ENCODE measurements at regions not wholly inside any gene's neighbourhood (a gene's known extent, or its start where the extent isn't known, plus 50 kb on each side); places are given as distances from the start of the nearest gene placed in this dataset.
"Not testable (repeated sequence)": the region's sequence is repeated elsewhere in the genome, so short reads cannot be mapped to it uniquely, and the experiment has no call there.

- DNase-seq (ENCODE audit: extremely low read depth, low read depth) = no peak
- H3K4me3 ChIP-seq (replicated peaks; ENCODE audit: low read depth, low read length) = no peak overlapping the region
- no peak for TF ChIP-seq CTCF (IDR thresholded peaks at IDR 0.05; ENCODE audit: low read depth, low read length, missing control alignments)
Observed at GRCh38 chr10:45144326-45145070, 143.8 kb downstream of the ZNF22 start.

GRCh38 chr10:45145143-45145542 lies 144.4 kb downstream of the ZNF22 start:
- H3K4me3 ChIP-seq (replicated peaks; ENCODE audit: low read depth, low read length); DNase-seq (ENCODE audit: extremely low read depth, low read depth): not testable (repeated sequence)

GRCh38 chr10:45147000-45147399 lies 146.3 kb downstream of the ZNF22 start:
- DNase-seq (ENCODE audit: extremely low read depth, low read depth) = no peak
- no peak overlapping the region for H3K4me3 ChIP-seq (replicated peaks; ENCODE audit: low read depth, low read length)
- no peak for TF ChIP-seq CTCF (IDR thresholded peaks at IDR 0.05; ENCODE audit: low read depth, low read length, missing control alignments)

DNA sequence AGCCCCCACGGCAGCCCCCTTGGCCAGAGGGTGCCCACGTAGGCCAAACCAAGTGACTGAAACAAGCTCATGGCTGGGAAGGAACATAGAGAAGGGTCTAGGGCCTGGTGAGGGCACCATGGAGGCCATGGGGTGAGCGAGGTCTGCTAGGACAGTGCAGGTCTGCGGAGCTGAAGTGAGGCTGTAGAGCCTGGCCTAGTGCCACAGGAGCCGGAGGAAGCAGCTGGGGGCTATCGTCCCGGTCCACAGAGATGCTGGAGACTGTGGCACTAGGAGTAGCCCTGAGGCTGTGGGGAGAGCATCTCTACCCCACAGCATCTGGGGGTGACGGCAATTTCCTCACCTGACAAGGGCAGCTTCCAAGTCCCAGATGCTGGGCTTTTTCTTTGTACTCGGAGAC lies 150.3 kb downstream of the ZNF22 start:
- no peak for DNase-seq (ENCODE audit: extremely low read depth, low read depth)
- no peak overlapping the region for H3K4me3 ChIP-seq (replicated peaks; ENCODE audit: low read depth, low read length)
- TF ChIP-seq CTCF (IDR thresholded peaks at IDR 0.05; ENCODE audit: low read depth, low read length, missing control alignments) = no peak

DNA sequence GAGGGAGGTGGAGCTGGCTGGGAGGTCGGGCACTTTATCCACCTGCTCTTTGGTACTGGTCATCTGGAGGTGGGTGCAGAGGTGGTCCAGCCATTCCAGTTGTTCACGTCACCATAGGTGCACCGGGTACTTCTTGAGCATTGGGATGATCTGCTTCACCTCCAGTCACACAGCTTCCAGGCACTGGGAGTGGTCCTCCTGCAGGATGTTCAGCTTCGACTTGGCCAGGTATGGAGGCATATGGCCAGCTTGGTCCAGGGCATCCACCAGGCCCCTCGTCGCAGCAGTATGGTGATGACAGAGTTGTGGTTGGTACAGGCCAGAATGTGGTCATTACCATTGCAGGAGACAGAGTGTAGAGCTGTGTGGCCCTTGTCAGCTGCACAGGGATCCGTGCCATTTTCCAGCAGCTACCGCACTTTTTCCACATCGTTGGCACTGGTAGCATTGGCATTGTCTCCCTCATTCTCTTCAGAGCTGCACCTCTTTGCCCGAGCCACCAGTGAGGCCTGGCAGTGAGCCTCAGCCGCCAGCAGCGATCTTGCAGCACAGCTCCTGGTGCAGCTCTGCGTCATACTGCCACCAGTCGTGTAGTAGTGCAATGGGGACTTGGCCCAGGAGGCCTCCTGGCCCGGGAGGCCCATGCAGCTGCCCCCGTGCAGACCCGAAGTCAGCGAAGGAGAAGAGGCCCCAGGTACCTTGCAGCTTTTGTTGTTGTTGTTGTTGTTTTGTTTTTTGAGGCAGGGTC lies 150.9 kb downstream of the ZNF22 start:
- H3K4me3 ChIP-seq (replicated peaks; ENCODE audit: low read depth, low read length) = no peak overlapping the region
- no peak for TF ChIP-seq CTCF (IDR thresholded peaks at IDR 0.05; ENCODE audit: low read depth, low read length, missing control alignments)
- no peak for DNase-seq (ENCODE audit: extremely low read depth, low read depth)

DNA sequence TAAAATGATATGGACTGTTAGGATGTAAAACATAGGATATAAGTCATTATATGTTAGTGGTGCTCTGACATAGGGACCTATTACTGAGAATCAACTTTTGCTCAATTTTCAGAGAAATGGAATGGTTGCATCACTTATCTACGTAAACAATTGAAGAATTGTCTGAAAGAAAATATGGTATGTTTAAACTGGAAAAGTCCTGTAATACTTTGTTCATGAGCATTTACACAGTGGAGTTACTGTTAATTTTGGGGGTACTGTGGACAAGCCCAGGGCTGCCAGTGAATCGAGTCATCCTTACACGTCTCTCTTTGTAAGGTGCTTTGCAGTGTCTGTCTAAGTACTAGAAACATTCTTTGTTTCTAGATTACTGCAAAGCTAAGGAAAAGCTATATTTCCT lies 152.0 kb downstream of the ZNF22 start:
- DNase-seq (ENCODE audit: extremely low read depth, low read depth) = no peak
- no peak for TF ChIP-seq CTCF (IDR thresholded peaks at IDR 0.05; ENCODE audit: low read depth, low read length, missing control alignments)
- H3K4me3 ChIP-seq (replicated peaks; ENCODE audit: low read depth, low read length) = no peak overlapping the region

- no peak for TF ChIP-seq CTCF (IDR thresholded peaks at IDR 0.05; ENCODE audit: low read depth, low read length, missing control alignments)
- DNase-seq (ENCODE audit: extremely low read depth, low read depth) = no peak
- H3K4me3 ChIP-seq (replicated peaks; ENCODE audit: low read depth, low read length) = no peak overlapping the region
Observed at GRCh38 chr10:45154502-45154901, 153.8 kb downstream of the ZNF22 start.

All from HFF-Myc (cell line).